ENCODE measurements at regions not wholly inside any gene's neighbourhood (a gene's known extent, or its start where the extent isn't known, plus 50 kb on each side); places are given as distances from the start of the nearest gene placed in this dataset.

DNA sequence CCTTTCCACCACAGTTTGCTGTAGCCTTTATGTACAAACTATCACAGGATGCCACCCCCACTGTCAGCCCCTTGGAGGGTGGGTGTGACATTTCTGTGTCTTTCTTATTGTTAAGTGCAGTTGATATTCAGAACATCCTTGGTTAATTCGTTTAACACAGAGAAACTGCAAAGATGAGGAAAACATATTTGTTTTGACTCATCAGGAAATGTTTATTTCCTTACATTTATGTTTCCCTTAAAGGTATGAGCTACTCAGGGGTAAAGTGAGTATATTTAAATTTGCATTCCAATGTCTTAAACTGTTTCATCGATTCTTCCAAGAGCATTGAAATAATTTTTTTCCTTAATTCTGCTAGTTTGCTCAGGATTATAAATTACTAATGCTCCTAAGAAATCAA, 243.4 kb downstream of the RDH14 start:
- no TSS peak for BruUV-seq (replicated peaks)
- Histone ChIP-seq H3K9me1 (ENCODE audit: insufficient read depth, low read length) (no peaks in the 10 kb centered on the region), H3K23ac (ENCODE audit: low read depth, low read length) (no peak overlapping the region), H3K27ac (ENCODE audit: insufficient read depth, low read length) (no peak overlapping the region), H3K56ac (ENCODE audit: extremely low read depth, insufficient read depth, low read length) (no peak overlapping the region), H2BK5ac (ENCODE audit: low read depth, low read length, poor library complexity, severe bottlenecking) (no peak overlapping the region), H3K79me1 (ENCODE audit: low read depth in 1 of 2, low read length in 2 of 2) (no peaks in the 10 kb centered on the region), H3K9ac (ENCODE audit: low read depth, low read length) (no peak overlapping the region), H3K4ac (ENCODE audit: low read depth, low read length) (no peak overlapping the region; the same call in 1 of the 2 replicates), H2AK9ac (replicated peaks; ENCODE audit: low read depth, low read length, poor library complexity) (peak overlapping the region; percentile 10), H2AFZ (replicated peaks; ENCODE audit: low read length, poor library complexity) (no peak overlapping the region), H3K27me3 (ENCODE audit: control insufficient read depth, insufficient read depth, low read length) (no peaks in the 10 kb centered on the region), H4K91ac (ENCODE audit: insufficient read depth, low read depth, low read length) (no peak overlapping the region), H3K14ac (replicated peaks; ENCODE audit: low read depth, low read length) (no peak overlapping the region), H3K36me3 (ENCODE audit: control insufficient read depth, insufficient read depth, low read length) (no peaks in the 10 kb centered on the region), H3K18ac (ENCODE audit: low read depth, low read length) (no peak overlapping the region), H4K5ac (ENCODE audit: low read depth, low read length) (no peak overlapping the region), H2AK5ac (ENCODE audit: low read depth, low read length) (no peak overlapping the region), H2BK120ac (ENCODE audit: low read depth, low read length) (no peak overlapping the region), H2BK20ac (ENCODE audit: low read depth, low read length) (no peak overlapping the region), H4K8ac (ENCODE audit: low read depth in 2 of 2, low read length in 2 of 2) (no peak overlapping the region), H3K4me2 (ENCODE audit: low read depth, low read length) (no peak overlapping the region), H3K4me3 (ENCODE audit: insufficient read depth, low read depth, low read length) (no peak overlapping the region), H4K20me1 (ENCODE audit: insufficient read depth, low read length) (no peaks in the 10 kb centered on the region), H3K4me1 (ENCODE audit: control insufficient read depth, insufficient read depth, low read length) (0 out of 2 replicates have a peak, but pooled peaks cover 3% of the 10 kb centered on the region), H2BK15ac (ENCODE audit: low read depth, low read length) (no peak overlapping the region), H3K9me3 (ENCODE audit: control insufficient read depth, insufficient read depth, low read length) (peaks cover 1% of the 10 kb centered on the region; the same call in 1 of the 2 replicates)
- ATAC-seq (ENCODE audit: low read depth) = no peak; the same call in 1 of the 2 replicates
- no CpG with 5 or more reads among the region's 2 CpGs for WGBS, 2 experiments (ENCODE audit: extremely low coverage in 2 of 2, insufficient read length in 1 of 2)
- no peak for DNase-seq
- intact Hi-C loops (cut with micrococcal nuclease) = no loop called here
- in situ Hi-C loops (cut with MboI; ENCODE audit: low sequenced_read_pairs) = no loop called here
- POLR2A ChIA-PET (ENCODE audit: unreplicated experiment) = no interaction called here
- no peak for TF ChIP-seq RCOR1 (IDR thresholded peaks at IDR 0.05; ENCODE audit: insufficient replicate concordance, low read length)
- no peak for TF ChIP-seq SMC3 (IDR thresholded peaks at IDR 0.05; ENCODE audit: low read depth, low read length)
- TF ChIP-seq, protein P1, sequence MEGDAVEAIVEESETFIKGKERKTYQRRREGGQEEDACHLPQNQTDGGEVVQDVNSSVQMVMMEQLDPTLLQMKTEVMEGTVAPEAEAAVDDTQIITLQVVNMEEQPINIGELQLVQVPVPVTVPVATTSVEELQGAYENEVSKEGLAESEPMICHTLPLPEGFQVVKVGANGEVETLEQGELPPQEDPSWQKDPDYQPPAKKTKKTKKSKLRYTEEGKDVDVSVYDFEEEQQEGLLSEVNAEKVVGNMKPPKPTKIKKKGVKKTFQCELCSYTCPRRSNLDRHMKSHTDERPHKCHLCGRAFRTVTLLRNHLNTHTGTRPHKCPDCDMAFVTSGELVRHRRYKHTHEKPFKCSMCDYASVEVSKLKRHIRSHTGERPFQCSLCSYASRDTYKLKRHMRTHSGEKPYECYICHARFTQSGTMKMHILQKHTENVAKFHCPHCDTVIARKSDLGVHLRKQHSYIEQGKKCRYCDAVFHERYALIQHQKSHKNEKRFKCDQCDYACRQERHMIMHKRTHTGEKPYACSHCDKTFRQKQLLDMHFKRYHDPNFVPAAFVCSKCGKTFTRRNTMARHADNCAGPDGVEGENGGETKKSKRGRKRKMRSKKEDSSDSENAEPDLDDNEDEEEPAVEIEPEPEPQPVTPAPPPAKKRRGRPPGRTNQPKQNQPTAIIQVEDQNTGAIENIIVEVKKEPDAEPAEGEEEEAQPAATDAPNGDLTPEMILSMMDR (conservative IDR thresholded peaks at IDR 0.05; ENCODE audit: low read depth, low read length) = no peak
- TF ChIP-seq MXI1 (IDR thresholded peaks at IDR 0.05; ENCODE audit: borderline replicate concordance, low read depth, low read length) = no peak
- no peak for TF ChIP-seq POLR2A (IDR thresholded peaks at IDR 0.05; ENCODE audit: low read depth, low read length)
- TF ChIP-seq RFX5 (IDR thresholded peaks at IDR 0.05; ENCODE audit: low read depth, low read length) = no peak
- no peak for TF ChIP-seq CHD1 (IDR thresholded peaks at IDR 0.05; ENCODE audit: low read depth, low read length)
- TF ChIP-seq NFE2L2 (IDR thresholded peaks at IDR 0.05; ENCODE audit: low read depth, low read length) = no peak
- TF ChIP-seq CEBPB (IDR thresholded peaks at IDR 0.05; ENCODE audit: low read depth, low read length) = no peak
- TF ChIP-seq, protein P2, sequence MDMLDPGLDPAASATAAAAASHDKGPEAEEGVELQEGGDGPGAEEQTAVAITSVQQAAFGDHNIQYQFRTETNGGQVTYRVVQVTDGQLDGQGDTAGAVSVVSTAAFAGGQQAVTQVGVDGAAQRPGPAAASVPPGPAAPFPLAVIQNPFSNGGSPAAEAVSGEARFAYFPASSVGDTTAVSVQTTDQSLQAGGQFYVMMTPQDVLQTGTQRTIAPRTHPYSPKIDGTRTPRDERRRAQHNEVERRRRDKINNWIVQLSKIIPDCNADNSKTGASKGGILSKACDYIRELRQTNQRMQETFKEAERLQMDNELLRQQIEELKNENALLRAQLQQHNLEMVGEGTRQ (IDR thresholded peaks at IDR 0.05; ENCODE audit: low read depth, low read length) = no peak
- TF ChIP-seq, protein P3, sequence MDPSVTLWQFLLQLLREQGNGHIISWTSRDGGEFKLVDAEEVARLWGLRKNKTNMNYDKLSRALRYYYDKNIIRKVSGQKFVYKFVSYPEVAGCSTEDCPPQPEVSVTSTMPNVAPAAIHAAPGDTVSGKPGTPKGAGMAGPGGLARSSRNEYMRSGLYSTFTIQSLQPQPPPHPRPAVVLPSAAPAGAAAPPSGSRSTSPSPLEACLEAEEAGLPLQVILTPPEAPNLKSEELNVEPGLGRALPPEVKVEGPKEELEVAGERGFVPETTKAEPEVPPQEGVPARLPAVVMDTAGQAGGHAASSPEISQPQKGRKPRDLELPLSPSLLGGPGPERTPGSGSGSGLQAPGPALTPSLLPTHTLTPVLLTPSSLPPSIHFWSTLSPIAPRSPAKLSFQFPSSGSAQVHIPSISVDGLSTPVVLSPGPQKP (IDR thresholded peaks at IDR 0.05; ENCODE audit: borderline replicate concordance, low read depth, low read length) = no peak
- dilution Hi-C loops (cut with HindIII; ENCODE audit: low sequenced_read_pairs, unreplicated experiment) = no loop called here
- CTCF ChIA-PET = no interaction called here

Data from IMR-90 (cell line).